ENCODE measurements at regions not wholly inside any gene's neighbourhood (a gene's known extent, or its start where the extent isn't known, plus 50 kb on each side); places are given as distances from the start of the nearest gene placed in this dataset.

- peak; percentile 25 for DNase-seq (ENCODE audit: low spot score)
Observed at GRCh38 chr3:24596626-24597025, 102.0 kb upstream of the THRB start.

GRCh38 chr3:24598695-24599470 lies 104.2 kb upstream of the THRB start:
- peak; percentile 77 for DNase-seq (ENCODE audit: low spot score)

GRCh38 chr3:24601066-24601939 lies 106.7 kb upstream of the THRB start:
- no peak for DNase-seq (ENCODE audit: low spot score)

GRCh38 chr3:24604215-24604614 lies 109.6 kb upstream of the THRB start:
- DNase-seq (ENCODE audit: low spot score): no peak

GRCh38 chr3:24605511-24606028 lies 110.9 kb upstream of the THRB start:
- DNase-seq (ENCODE audit: low spot score): no peak

- DNase-seq (ENCODE audit: low spot score): peak; percentile 42
Observed at GRCh38 chr3:24607281-24607680, 112.6 kb upstream of the THRB start.

- DNase-seq (ENCODE audit: low spot score): no peak
Observed at GRCh38 chr3:24608701-24609390, 114.2 kb upstream of the THRB start.

GRCh38 chr3:24614359-24614758 lies 119.7 kb upstream of the THRB start:
- no peak for DNase-seq (ENCODE audit: low spot score)

GRCh38 chr3:24615177-24615576 lies 120.5 kb upstream of the THRB start:
- no peak for DNase-seq (ENCODE audit: low spot score)

- no peak for DNase-seq (ENCODE audit: low spot score)
Observed at GRCh38 chr3:24616110-24616829, 121.6 kb upstream of the THRB start.

GRCh38 chr3:24622138-24622537 lies 127.5 kb upstream of the THRB start:
- DNase-seq (ENCODE audit: low spot score): no peak

- no peak for DNase-seq (ENCODE audit: low spot score)
Observed at GRCh38 chr3:24622696-24623225, 128.1 kb upstream of the THRB start.

- no peak for DNase-seq (ENCODE audit: low spot score)
Observed at GRCh38 chr3:24623657-24624056, 129.0 kb upstream of the THRB start.

- no peak for DNase-seq (ENCODE audit: low spot score)
Observed at GRCh38 chr3:24624938-24625681, 130.5 kb upstream of the THRB start.

- DNase-seq (ENCODE audit: low spot score): no peak
Observed at GRCh38 chr3:24628523-24629258, 134.0 kb upstream of the THRB start.

GRCh38 chr3:24631481-24631880 lies 136.8 kb upstream of the THRB start:
- no peak for DNase-seq (ENCODE audit: low spot score)

- DNase-seq (ENCODE audit: low spot score): no peak
Observed at GRCh38 chr3:24639061-24639460, 144.4 kb upstream of the THRB start.

GRCh38 chr3:24639481-24640329 lies 145.1 kb upstream of the THRB start:
- DNase-seq (ENCODE audit: low spot score): no peak

GRCh38 chr3:24640330-24640877 lies 145.8 kb upstream of the THRB start:
- peak; percentile 53 for DNase-seq (ENCODE audit: low spot score)
